HCT116 (cell line): ENCODE measurements at regions not wholly inside any gene's neighbourhood (a gene's known extent, or its start where the extent isn't known, plus 50 kb on each side); places are given as distances from the start of the nearest gene placed in this dataset.

ENCODE experiments used
- EZH2 ChIP-seq: fragments of 200-600 bp; sonication (generic); IDR thresholded peaks from 2 replicates; pipeline ENCODE4 v1.6.1; 2017; ENCODE audit warnings: antibody characterized with exemption, mixed run types
- FOSL1 ChIP-seq: IDR thresholded peaks from 2 replicates; pipeline ENCODE4 v1.6.1; 2012; ENCODE audit warnings: low read depth
- JUND ChIP-seq: IDR thresholded peaks from 2 replicates; pipeline ENCODE4 v1.6.1; 2012
- POLR2A ChIP-seq: IDR thresholded peaks from 2 replicates; pipeline ENCODE4 v1.7.0; 2011; ENCODE audit warnings: borderline replicate concordance; ENCODE audit not compliant: insufficient read depth, insufficient read length; ENCODE audit errors: extremely low read depth
- POLR2AphosphoS5 ChIP-seq: IDR thresholded peaks from 2 replicates; pipeline ENCODE4 v1.6.1; 2011; ENCODE audit warnings: mild to moderate bottlenecking, low read depth, low read length, moderate library complexity
- SP1 ChIP-seq: IDR thresholded peaks from 2 replicates; pipeline ENCODE4 v1.6.1; 2012; ENCODE audit warnings: low read depth
- TCF7L2 ChIP-seq: IDR thresholded peaks from 2 replicates; pipeline ENCODE4 v1.7.0; 2011; ENCODE audit warnings: borderline replicate concordance, inconsistent platforms; ENCODE audit not compliant: insufficient read depth, insufficient read length; ENCODE audit errors: extremely low read depth
- YY1 ChIP-seq: IDR thresholded peaks from 2 replicates; pipeline ENCODE4 v1.6.1; 2011; ENCODE audit warnings: low read length, low read depth, moderate library complexity, mild to moderate bottlenecking; ENCODE audit not compliant: insufficient replicate concordance; ENCODE audit errors: extremely low read depth
- ZFX ChIP-seq: fragments of 450-650 bp; IDR thresholded peaks from 2 replicates; pipeline ENCODE4 v1.6.1; 2017
- ZNF274 ChIP-seq: fragments of 200-500 bp; sonication (Bioruptor generic); IDR thresholded peaks from 2 replicates; pipeline ENCODE4 v1.6.1; 2014; ENCODE audit warnings: mild to moderate bottlenecking, low read depth, low read length, inconsistent platforms
- TF ChIP-seq, protein P1 (sequence below): IDR thresholded peaks from 2 replicates; pipeline ENCODE4 v1.6.1; 2012
- TF ChIP-seq, protein P2 (sequence below), 3 experiments: fragments of 200-600 bp in 1 of 3; sonication (generic) in 1 of 3; IDR thresholded peaks in 2 of 3; conservative IDR thresholded peaks in 1 of 3; 2 replicates each; pipeline ENCODE4 v1.5.1; 2012 to 2017; ENCODE audit warnings: low read depth in 2 of 3, low read length in 2 of 3, antibody characterized with exemption in 1 of 3, borderline replicate concordance in 1 of 3, control low read depth in 1 of 3, mild to moderate bottlenecking in 1 of 3, mixed read lengths in 1 of 3, mixed run types in 1 of 3, moderate library complexity in 1 of 3; ENCODE audit not compliant: insufficient read depth in 1 of 3
- TF ChIP-seq, protein P3 (sequence below): IDR thresholded peaks from 2 replicates; pipeline ENCODE4 v1.6.1; 2012; ENCODE audit warnings: low read depth

DNA sequence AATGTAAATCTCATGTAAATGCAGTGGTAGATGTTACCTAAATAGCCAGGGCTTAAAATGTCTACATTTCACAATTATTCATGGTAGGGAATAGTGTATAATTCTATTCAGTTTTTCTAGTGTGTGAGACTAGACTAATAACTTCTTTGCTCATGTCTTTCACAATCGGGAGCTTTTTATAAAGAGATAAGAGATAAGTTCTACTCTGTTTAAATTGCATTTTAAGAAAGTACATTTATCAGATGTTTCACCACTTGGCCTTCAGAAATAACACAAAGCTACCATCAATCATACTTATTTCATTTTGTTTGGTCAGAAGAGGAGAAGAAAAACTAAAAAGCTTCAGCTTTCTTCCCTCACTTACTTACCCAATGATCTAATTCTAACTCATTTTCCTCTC lies 725.5 kb upstream of the FLRT2 start:
- TF ChIP-seq, protein P1, sequence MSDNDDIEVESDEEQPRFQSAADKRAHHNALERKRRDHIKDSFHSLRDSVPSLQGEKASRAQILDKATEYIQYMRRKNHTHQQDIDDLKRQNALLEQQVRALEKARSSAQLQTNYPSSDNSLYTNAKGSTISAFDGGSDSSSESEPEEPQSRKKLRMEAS, result no peak
- TF ChIP-seq POLR2AphosphoS5, result no peak
- TF ChIP-seq, protein P2, sequence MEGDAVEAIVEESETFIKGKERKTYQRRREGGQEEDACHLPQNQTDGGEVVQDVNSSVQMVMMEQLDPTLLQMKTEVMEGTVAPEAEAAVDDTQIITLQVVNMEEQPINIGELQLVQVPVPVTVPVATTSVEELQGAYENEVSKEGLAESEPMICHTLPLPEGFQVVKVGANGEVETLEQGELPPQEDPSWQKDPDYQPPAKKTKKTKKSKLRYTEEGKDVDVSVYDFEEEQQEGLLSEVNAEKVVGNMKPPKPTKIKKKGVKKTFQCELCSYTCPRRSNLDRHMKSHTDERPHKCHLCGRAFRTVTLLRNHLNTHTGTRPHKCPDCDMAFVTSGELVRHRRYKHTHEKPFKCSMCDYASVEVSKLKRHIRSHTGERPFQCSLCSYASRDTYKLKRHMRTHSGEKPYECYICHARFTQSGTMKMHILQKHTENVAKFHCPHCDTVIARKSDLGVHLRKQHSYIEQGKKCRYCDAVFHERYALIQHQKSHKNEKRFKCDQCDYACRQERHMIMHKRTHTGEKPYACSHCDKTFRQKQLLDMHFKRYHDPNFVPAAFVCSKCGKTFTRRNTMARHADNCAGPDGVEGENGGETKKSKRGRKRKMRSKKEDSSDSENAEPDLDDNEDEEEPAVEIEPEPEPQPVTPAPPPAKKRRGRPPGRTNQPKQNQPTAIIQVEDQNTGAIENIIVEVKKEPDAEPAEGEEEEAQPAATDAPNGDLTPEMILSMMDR (IDR thresholded peaks at IDR 0.05 in 2 of 3, conservative IDR thresholded peaks at IDR 0.05 in 1 of 3; ENCODE audit: borderline replicate concordance in 1 of 3, insufficient read depth in 1 of 3, low read depth in 2 of 3, low read length in 2 of 3), result no peak
- no peak for TF ChIP-seq POLR2A
- TF ChIP-seq EZH2, result no peak
- no peak for TF ChIP-seq ZNF274
- no peak for TF ChIP-seq YY1
- TF ChIP-seq JUND, result no peak
- TF ChIP-seq SP1, result no peak
- no peak for TF ChIP-seq TCF7L2
- TF ChIP-seq, protein P3, sequence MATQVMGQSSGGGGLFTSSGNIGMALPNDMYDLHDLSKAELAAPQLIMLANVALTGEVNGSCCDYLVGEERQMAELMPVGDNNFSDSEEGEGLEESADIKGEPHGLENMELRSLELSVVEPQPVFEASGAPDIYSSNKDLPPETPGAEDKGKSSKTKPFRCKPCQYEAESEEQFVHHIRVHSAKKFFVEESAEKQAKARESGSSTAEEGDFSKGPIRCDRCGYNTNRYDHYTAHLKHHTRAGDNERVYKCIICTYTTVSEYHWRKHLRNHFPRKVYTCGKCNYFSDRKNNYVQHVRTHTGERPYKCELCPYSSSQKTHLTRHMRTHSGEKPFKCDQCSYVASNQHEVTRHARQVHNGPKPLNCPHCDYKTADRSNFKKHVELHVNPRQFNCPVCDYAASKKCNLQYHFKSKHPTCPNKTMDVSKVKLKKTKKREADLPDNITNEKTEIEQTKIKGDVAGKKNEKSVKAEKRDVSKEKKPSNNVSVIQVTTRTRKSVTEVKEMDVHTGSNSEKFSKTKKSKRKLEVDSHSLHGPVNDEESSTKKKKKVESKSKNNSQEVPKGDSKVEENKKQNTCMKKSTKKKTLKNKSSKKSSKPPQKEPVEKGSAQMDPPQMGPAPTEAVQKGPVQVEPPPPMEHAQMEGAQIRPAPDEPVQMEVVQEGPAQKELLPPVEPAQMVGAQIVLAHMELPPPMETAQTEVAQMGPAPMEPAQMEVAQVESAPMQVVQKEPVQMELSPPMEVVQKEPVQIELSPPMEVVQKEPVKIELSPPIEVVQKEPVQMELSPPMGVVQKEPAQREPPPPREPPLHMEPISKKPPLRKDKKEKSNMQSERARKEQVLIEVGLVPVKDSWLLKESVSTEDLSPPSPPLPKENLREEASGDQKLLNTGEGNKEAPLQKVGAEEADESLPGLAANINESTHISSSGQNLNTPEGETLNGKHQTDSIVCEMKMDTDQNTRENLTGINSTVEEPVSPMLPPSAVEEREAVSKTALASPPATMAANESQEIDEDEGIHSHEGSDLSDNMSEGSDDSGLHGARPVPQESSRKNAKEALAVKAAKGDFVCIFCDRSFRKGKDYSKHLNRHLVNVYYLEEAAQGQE, result no peak
- no peak for TF ChIP-seq ZFX
- no peak for TF ChIP-seq FOSL1
